H1 (cell line): ENCODE measurements at regions not wholly inside any gene's neighbourhood (a gene's known extent, or its start where the extent isn't known, plus 50 kb on each side); places are given as distances from the start of the nearest gene placed in this dataset.

ENCODE experiments used
- ASH2L ChIP-seq: fragments of 200-600, 300-600 bp; sonication (generic); IDR thresholded peaks from one replicate; pipeline ENCODE4 v1.7.1; 2017; ENCODE audit warnings: low read length
- EGR1 ChIP-seq: IDR thresholded peaks from 2 replicates; pipeline ENCODE4 v1.6.1; 2011; ENCODE audit warnings: low read depth, low read length, borderline replicate concordance
- GTF2F1 ChIP-seq: IDR thresholded peaks from 2 replicates; pipeline ENCODE4 v1.6.1; 2012; ENCODE audit warnings: low read depth, low read length, improper control_type of control experiment, borderline replicate concordance
- HDAC2 ChIP-seq, 2 experiments: fragments of 300-600 bp in 1 of 2; sonication (generic) in 1 of 2; IDR thresholded peaks; 2 replicates each; pipeline ENCODE4 v1.6.1; 2011 to 2012; ENCODE audit warnings: low read depth in 2 of 2, low read length in 2 of 2, mild to moderate bottlenecking in 2 of 2, moderate library complexity in 2 of 2, borderline replicate concordance in 1 of 2, inconsistent platforms in 1 of 2
- KDM1A ChIP-seq: fragments of 200-600, 300-600 bp; sonication (generic); IDR thresholded peaks from 2 replicates; pipeline ENCODE4 v1.7.1; 2016; ENCODE audit warnings: mild to moderate bottlenecking, low read length, borderline replicate concordance
- MAFK ChIP-seq: IDR thresholded peaks from 2 replicates; pipeline ENCODE4 v1.6.1; 2012; ENCODE audit warnings: low read depth, mild to moderate bottlenecking, improper control_type of control experiment, low read length
- POU5F1 ChIP-seq: IDR thresholded peaks from 2 replicates; pipeline ENCODE4 v1.6.1; 2011; ENCODE audit warnings: low read depth, mild to moderate bottlenecking, low read length, moderate library complexity
- RBBP5 ChIP-seq: IDR thresholded peaks from 2 replicates; pipeline ENCODE4 v1.7.1; 2012; ENCODE audit warnings: low read depth, mild to moderate bottlenecking, inconsistent platforms, low read length, moderate library complexity, borderline replicate concordance
- SIN3A ChIP-seq, 2 experiments: IDR thresholded peaks in 1 of 2; conservative IDR thresholded peaks in 1 of 2; 2 replicates each; pipeline ENCODE4 v1.6.1; 2011 to 2012; ENCODE audit warnings: low read length in 2 of 2, improper control_type of control experiment in 1 of 2, low read depth in 1 of 2, mild to moderate bottlenecking in 1 of 2
- SIRT6 ChIP-seq: IDR thresholded peaks from one replicate; pipeline ENCODE4 v1.7.1; 2012; ENCODE audit warnings: low read length, inconsistent platforms
- TAF7 ChIP-seq: optimal IDR thresholded peaks from 2 replicates; pipeline ENCODE3; 2011; ENCODE audit warnings: low read depth, mild to moderate bottlenecking, inconsistent platforms, low read length, moderate library complexity, borderline replicate concordance
- TCF12 ChIP-seq: IDR thresholded peaks from 2 replicates; pipeline ENCODE4 v1.6.1; 2011; ENCODE audit warnings: low read depth, mild to moderate bottlenecking, low read length
- TEAD4 ChIP-seq: IDR thresholded peaks from 2 replicates; pipeline ENCODE4 v1.6.1; 2012; ENCODE audit warnings: low read depth, low read length, inconsistent platforms, mixed read lengths
- USF2 ChIP-seq: IDR thresholded peaks from 2 replicates; pipeline ENCODE4 v1.6.1; 2011; ENCODE audit warnings: low read length, improper control_type of control experiment

GRCh38 chr14:42654707-42655106, 1048.0 kb downstream of the LRFN5 start (continued):
- TF ChIP-seq RBBP5 (no peak), TEAD4 (no peak), ASH2L (no peak), TCF12 (no peak), KDM1A (no peak), HDAC2 (IDR thresholded peaks at IDR 0.05; ENCODE audit: borderline replicate concordance in 1 of 2, low read depth in 2 of 2, low read length in 2 of 2) (no peak), GTF2F1 (no peak), EGR1 (no peak), MAFK (no peak), POU5F1 (0 out of 2 replicates have a peak, but pooled peaks have one; percentile 20), SIN3A (conservative IDR thresholded peaks at IDR 0.05 in 1 of 2, IDR thresholded peaks at IDR 0.05 in 1 of 2; ENCODE audit: low read depth in 1 of 2, low read length in 2 of 2) (no peak), TAF7 (no peak), SIRT6 (no peak), USF2 (no peak)
